ENCODE measurements at regions not wholly inside any gene's neighbourhood (a gene's known extent, or its start where the extent isn't known, plus 50 kb on each side); places are given as distances from the start of the nearest gene placed in this dataset.

GRCh38 chr2:185161701-185162100 is 563.4 kb downstream of the ZNF804A start:
- peaks cover 0 to 8% of the 10 kb centered on the region in 2 experiments for H3K9me3 ChIP-seq (ENCODE audit: control insufficient read depth in 1 of 2, insufficient read depth in 1 of 2, low read length in 2 of 2)
- TF ChIP-seq CTCF (IDR thresholded peaks at IDR 0.05): no peak
- no peak overlapping the region for H3K4me3 ChIP-seq (ENCODE audit: low read length)
- H3K27ac ChIP-seq (ENCODE audit: low read depth in 1 of 2, low read length in 2 of 2): no peak overlapping the region
- ChIA-PET CTCF (no interaction called here), POLR2A (no interaction called here)
- H3K27me3 ChIP-seq (ENCODE audit: control insufficient read depth in 1 of 2, insufficient read depth in 2 of 2, low read length in 2 of 2): no peaks in the 10 kb centered on the region
- H3K4me1 Mint-ChIP-seq (ENCODE audit: low read depth): no peaks in the 10 kb centered on the region
- H3K36me3 Mint-ChIP-seq (ENCODE audit: low read depth): no peaks in the 10 kb centered on the region
- no peaks in the 10 kb centered on the region for H3K27me3 Mint-ChIP-seq
- peaks cover 10% of the 10 kb centered on the region for H3K9me3 Mint-ChIP-seq
- H3K4me3 Mint-ChIP-seq: no peak overlapping the region
- intact Hi-C loops (cut with DNase I, micrococcal nuclease): no loop called here
- no peaks in the 10 kb centered on the region for H3K36me3 ChIP-seq (ENCODE audit: insufficient read depth, low read length)
- no peaks in the 10 kb centered on the region for H3K4me1 ChIP-seq (ENCODE audit: insufficient read depth, low read length)
- no peak for ATAC-seq (ENCODE audit: poor library complexity)
- no peak for DNase-seq
- no peak overlapping the region for H3K27ac Mint-ChIP-seq

- H3K27ac Mint-ChIP-seq: no peak overlapping the region
- CTCF ChIA-PET: no interaction called here
- H3K27ac ChIP-seq (ENCODE audit: low read depth in 1 of 2, low read length in 2 of 2): no peak overlapping the region
- no peaks in the 10 kb centered on the region for H3K36me3 ChIP-seq (ENCODE audit: insufficient read depth, low read length)
- H3K4me1 ChIP-seq (ENCODE audit: insufficient read depth, low read length): no peaks in the 10 kb centered on the region
- no peak for DNase-seq
- peaks cover 0 to 3% of the 10 kb centered on the region in 2 experiments for H3K9me3 ChIP-seq (ENCODE audit: control insufficient read depth in 1 of 2, insufficient read depth in 1 of 2, low read length in 2 of 2)
- H3K27me3 Mint-ChIP-seq: no peaks in the 10 kb centered on the region
- H3K4me3 ChIP-seq (ENCODE audit: low read length): no peak overlapping the region
- POLR2A ChIA-PET: no interaction called here
- no peaks in the 10 kb centered on the region for H3K36me3 Mint-ChIP-seq (ENCODE audit: low read depth)
- intact Hi-C loops (cut with DNase I, micrococcal nuclease): no loop called here
- no peaks in the 10 kb centered on the region for H3K4me1 Mint-ChIP-seq (ENCODE audit: low read depth)
- no peak for TF ChIP-seq CTCF (IDR thresholded peaks at IDR 0.05)
- no peak overlapping the region for H3K4me3 Mint-ChIP-seq
- ATAC-seq (ENCODE audit: poor library complexity): no peak
- H3K27me3 ChIP-seq (ENCODE audit: control insufficient read depth in 1 of 2, insufficient read depth in 2 of 2, low read length in 2 of 2): no peaks in the 10 kb centered on the region
- H3K9me3 Mint-ChIP-seq: no peaks in the 10 kb centered on the region
Measured at GRCh38 chr2:185174353-185174752, 564.3 kb upstream of the FSIP2 start.

- H3K36me3 ChIP-seq (ENCODE audit: insufficient read depth, low read length): no peaks in the 10 kb centered on the region
Measured at GRCh38 chr2:185179743-185180142, 558.9 kb upstream of the FSIP2 start.

More at GRCh38 chr2:185179743-185180142, 558.9 kb upstream of the FSIP2 start:
- ChIA-PET CTCF (no interaction called here), POLR2A (interaction anchor here (0.8 kb wide), 1 partner anchor 8 kb away, joined by 3 read pairs; no protein-coding TSS in a partner anchor)
- DNase-seq: no peak
- intact Hi-C loops (cut with DNase I, micrococcal nuclease): no loop called here
- Mint-ChIP-seq H3K36me3 (ENCODE audit: low read depth) (no peaks in the 10 kb centered on the region), H3K27ac (no peak overlapping the region), H3K9me3 (peaks cover 4% of the 10 kb centered on the region), H3K4me1 (ENCODE audit: low read depth) (no peaks in the 10 kb centered on the region), H3K27me3 (no peaks in the 10 kb centered on the region), H3K4me3 (no peak overlapping the region)
- no peak for ATAC-seq (ENCODE audit: poor library complexity)
- Histone ChIP-seq H3K27me3 (ENCODE audit: control insufficient read depth in 1 of 2, insufficient read depth in 2 of 2, low read length in 2 of 2) (no peaks in the 10 kb centered on the region), H3K4me1 (ENCODE audit: insufficient read depth, low read length) (no peaks in the 10 kb centered on the region), H3K27ac (ENCODE audit: low read depth in 1 of 2, low read length in 2 of 2) (no peak overlapping the region), H3K9me3 (ENCODE audit: control insufficient read depth in 1 of 2, insufficient read depth in 1 of 2, low read length in 2 of 2) (peaks cover 0 to 1% of the 10 kb centered on the region in 2 experiments), H3K4me3 (ENCODE audit: low read length) (no peak overlapping the region)
- no peak for TF ChIP-seq CTCF (IDR thresholded peaks at IDR 0.05)

All from CD4-positive, alpha-beta T cell (primary cell).